OCI-LY1 (cell line): ENCODE measurements at regions not wholly inside any gene's neighbourhood (a gene's known extent, or its start where the extent isn't known, plus 50 kb on each side); places are given as distances from the start of the nearest gene placed in this dataset.

Source experiments
- H2AFZ ChIP-seq: fragments of 200-600 bp; sonication (generic), shearing (Covaris generic); 2 replicates; pipeline ENCODE4 v1.6.0; 2014; ENCODE audit warnings: antibody characterized with exemption, mild to moderate bottlenecking, low read length
- H3F3A ChIP-seq: fragments of 200-600 bp; sonication (generic), shearing (Covaris generic); 2 replicates; pipeline ENCODE4 v1.6.0; 2014; ENCODE audit warnings: mild to moderate bottlenecking, antibody characterized with exemption, low read length, moderate library complexity; ENCODE audit not compliant: insufficient read depth
- H3K27ac ChIP-seq: fragments of 200-600 bp; sonication (generic); 2 replicates; pipeline ENCODE4 v1.5.1; 2014; ENCODE audit warnings: low read length, mixed run types, mild to moderate bottlenecking, low read depth; ENCODE audit not compliant: poor library complexity, severe bottlenecking
- H3K27me3 ChIP-seq: fragments of 200-600 bp; sonication (generic); 2 replicates; pipeline ENCODE4 v1.6.0; 2014; ENCODE audit warnings: antibody characterized with exemption, mild to moderate bottlenecking, low read length, moderate library complexity; ENCODE audit not compliant: insufficient read depth
- H3K36me3 ChIP-seq: fragments of 200-600 bp; sonication (generic); 2 replicates; pipeline ENCODE4 v1.6.1; 2014; ENCODE audit warnings: mild to moderate bottlenecking, antibody characterized with exemption, low read length, moderate library complexity, mixed read lengths; ENCODE audit not compliant: insufficient read depth
- H3K4me1 ChIP-seq: fragments of 200-600 bp; sonication (generic); 2 replicates; pipeline ENCODE4 v1.5.1; 2014; ENCODE audit warnings: mild to moderate bottlenecking, low read length, moderate library complexity; ENCODE audit not compliant: insufficient read depth, severe bottlenecking
- H3K4me2 ChIP-seq: fragments of 200-600 bp; sonication (generic), shearing (Covaris generic); 2 replicates; pipeline ENCODE4 v1.6.1; 2014; ENCODE audit warnings: low read length
- H3K4me3 ChIP-seq: fragments of 200-600 bp; sonication (generic); 2 replicates; pipeline ENCODE4 v1.5.1; 2014; ENCODE audit warnings: low read length, low read depth, mild to moderate bottlenecking, mixed read lengths; ENCODE audit not compliant: poor library complexity, severe bottlenecking
- H3K79me2 ChIP-seq: fragments of 200-600 bp; shearing (Covaris generic); 2 replicates; pipeline ENCODE4 v1.6.1; 2016; ENCODE audit warnings: mixed run types, low read length, mixed read lengths; ENCODE audit not compliant: insufficient read depth
- H3K9ac ChIP-seq: fragments of 200-600 bp; sonication (generic), shearing (Covaris generic); 2 replicates; pipeline ENCODE4 v1.6.1; 2014; ENCODE audit warnings: mild to moderate bottlenecking, low read length, mixed read lengths
- H3K9me2 ChIP-seq: fragments of 200-600 bp; sonication (generic), shearing (Covaris generic); 2 replicates; pipeline ENCODE4 v1.6.1; 2014; ENCODE audit warnings: low read depth, mild to moderate bottlenecking, low read length, mixed read lengths
- H3K9me3 ChIP-seq: fragments of 200-600 bp; shearing (Covaris generic); 2 replicates; pipeline ENCODE4 v1.6.1; 2014; ENCODE audit warnings: low read length, mixed read lengths
- H4K20me1 ChIP-seq: fragments of 200-600 bp; sonication (generic), shearing (Covaris generic); 2 replicates; pipeline ENCODE4 v1.6.0; 2016; ENCODE audit warnings: mild to moderate bottlenecking, low read length; ENCODE audit not compliant: insufficient read depth
- EZH2 ChIP-seq: fragments of 200-600 bp; sonication (generic), shearing (Covaris generic); IDR thresholded peaks from 2 replicates; pipeline ENCODE4 v1.8.0; 2017; ENCODE audit warnings: borderline replicate concordance, mixed run types, mild to moderate bottlenecking, antibody characterized with exemption, low read length, moderate library complexity, mixed read lengths
- TF ChIP-seq, protein P1 (sequence below): fragments of 200-600 bp; sonication (generic), shearing (Covaris generic); IDR thresholded peaks from 2 replicates; pipeline ENCODE4 v1.5.1; 2017; ENCODE audit warnings: mild to moderate bottlenecking, antibody characterized with exemption, low read length, moderate library complexity, mixed read lengths

- H3K4me2 ChIP-seq, result no peak overlapping the region
- H3K9me2 ChIP-seq, result no peaks in the 10 kb centered on the region
- no peaks in the 10 kb centered on the region for H3K36me3 ChIP-seq
- no peak overlapping the region for H2AFZ ChIP-seq
- no peak overlapping the region for H3K4me3 ChIP-seq
- H3K9me3 ChIP-seq, result no peaks in the 10 kb centered on the region
- H3K27ac ChIP-seq, result no peak overlapping the region
- H3K4me1 ChIP-seq, result no peaks in the 10 kb centered on the region
- H4K20me1 ChIP-seq, result no peaks in the 10 kb centered on the region
- H3F3A ChIP-seq, result no peaks in the 10 kb centered on the region
- no peaks in the 10 kb centered on the region for H3K79me2 ChIP-seq
- no peak for TF ChIP-seq EZH2
- TF ChIP-seq, protein P1, sequence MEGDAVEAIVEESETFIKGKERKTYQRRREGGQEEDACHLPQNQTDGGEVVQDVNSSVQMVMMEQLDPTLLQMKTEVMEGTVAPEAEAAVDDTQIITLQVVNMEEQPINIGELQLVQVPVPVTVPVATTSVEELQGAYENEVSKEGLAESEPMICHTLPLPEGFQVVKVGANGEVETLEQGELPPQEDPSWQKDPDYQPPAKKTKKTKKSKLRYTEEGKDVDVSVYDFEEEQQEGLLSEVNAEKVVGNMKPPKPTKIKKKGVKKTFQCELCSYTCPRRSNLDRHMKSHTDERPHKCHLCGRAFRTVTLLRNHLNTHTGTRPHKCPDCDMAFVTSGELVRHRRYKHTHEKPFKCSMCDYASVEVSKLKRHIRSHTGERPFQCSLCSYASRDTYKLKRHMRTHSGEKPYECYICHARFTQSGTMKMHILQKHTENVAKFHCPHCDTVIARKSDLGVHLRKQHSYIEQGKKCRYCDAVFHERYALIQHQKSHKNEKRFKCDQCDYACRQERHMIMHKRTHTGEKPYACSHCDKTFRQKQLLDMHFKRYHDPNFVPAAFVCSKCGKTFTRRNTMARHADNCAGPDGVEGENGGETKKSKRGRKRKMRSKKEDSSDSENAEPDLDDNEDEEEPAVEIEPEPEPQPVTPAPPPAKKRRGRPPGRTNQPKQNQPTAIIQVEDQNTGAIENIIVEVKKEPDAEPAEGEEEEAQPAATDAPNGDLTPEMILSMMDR, result no peak
- no peaks in the 10 kb centered on the region for H3K27me3 ChIP-seq
- H3K9ac ChIP-seq, result no peak overlapping the region
Measured at GRCh38 chr2:4959219-4959618, 733.0 kb upstream of the SOX11 start.

DNA sequence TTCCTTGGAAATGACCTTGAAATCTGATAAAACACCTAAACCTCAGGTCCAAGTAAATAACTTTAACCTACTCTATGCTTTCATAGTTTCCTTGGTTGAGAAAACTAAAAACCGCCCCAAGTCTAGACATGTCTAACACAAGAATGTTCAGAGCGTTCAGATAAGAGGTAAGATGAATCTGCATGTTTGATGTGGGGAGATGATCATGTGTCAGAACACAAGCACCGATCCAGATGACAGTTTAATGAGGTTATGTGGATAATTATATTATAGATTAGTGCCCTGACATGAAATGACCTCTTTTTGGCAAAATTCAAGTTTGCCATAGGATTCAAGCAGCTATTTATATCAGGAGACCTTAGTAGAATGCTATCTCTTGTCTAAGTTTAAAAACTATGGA, 729.8 kb upstream of the SOX11 start:
- Histone ChIP-seq H3K27me3 (no peaks in the 10 kb centered on the region), H3K36me3 (no peaks in the 10 kb centered on the region), H3K9me2 (no peaks in the 10 kb centered on the region), H3K27ac (no peak overlapping the region), H3K4me2 (no peak overlapping the region), H3K4me3 (no peak overlapping the region), H2AFZ (no peak overlapping the region), H3K79me2 (no peaks in the 10 kb centered on the region), H3F3A (no peaks in the 10 kb centered on the region), H3K4me1 (no peaks in the 10 kb centered on the region), H3K9me3 (no peaks in the 10 kb centered on the region), H3K9ac (no peak overlapping the region), H4K20me1 (no peaks in the 10 kb centered on the region)
- TF ChIP-seq, protein P1, result no peak
- TF ChIP-seq EZH2, result no peak

DNA sequence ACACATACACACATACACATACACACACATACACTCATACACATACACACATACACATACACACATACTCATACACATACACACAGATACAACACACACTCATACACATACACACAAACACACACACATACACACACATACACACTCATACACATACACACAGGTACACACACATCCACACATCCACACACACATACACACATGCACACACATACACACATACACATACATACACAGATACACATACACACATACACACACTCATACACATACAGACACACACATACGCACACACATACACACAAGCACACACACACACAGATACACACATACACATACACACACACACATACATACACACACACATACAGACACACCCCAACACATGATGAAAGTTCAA, 729.1 kb upstream of the SOX11 start:
- Histone ChIP-seq H3K27ac (no peak overlapping the region), H3K27me3 (no peaks in the 10 kb centered on the region), H2AFZ (no peak overlapping the region), H3K79me2 (no peaks in the 10 kb centered on the region), H3K4me2 (no peak overlapping the region), H3K4me3 (no peak overlapping the region), H3K9ac (no peak overlapping the region), H3K9me3 (no peaks in the 10 kb centered on the region), H3K4me1 (no peaks in the 10 kb centered on the region), H3K36me3 (no peaks in the 10 kb centered on the region), H4K20me1 (no peaks in the 10 kb centered on the region), H3F3A (no peaks in the 10 kb centered on the region), H3K9me2 (no peaks in the 10 kb centered on the region)
- no peak for TF ChIP-seq EZH2
- TF ChIP-seq, protein P1, result no peak
